HL-60 (cell line): ENCODE measurements at regions not wholly inside any gene's neighbourhood (a gene's known extent, or its start where the extent isn't known, plus 50 kb on each side); places are given as distances from the start of the nearest gene placed in this dataset.

Experiments used
- DNase-seq, 2 experiments: peaks; one replicate each; pipeline ENCODE4 v3.0.0-alpha.2; 2010 to 2020; ENCODE audit warnings: low read depth in 1 of 2, low spot score in 1 of 2
- H3K27ac ChIP-seq: fragments of 250-450 bp; sonication (Bioruptor Pico); replicated peaks from 2 replicates; pipeline ENCODE4 v1.5.1; 2020; ENCODE audit warnings: mild to moderate bottlenecking, moderate library complexity
- H3K27me3 ChIP-seq: fragments of 250-450 bp; sonication (Bioruptor Pico); 2 replicates; pipeline ENCODE4 v1.5.1; 2021; ENCODE audit warnings: mild to moderate bottlenecking, moderate library complexity; ENCODE audit not compliant: insufficient read depth, poor library complexity, severe bottlenecking
- H3K4me3 ChIP-seq: replicated peaks from 2 replicates; pipeline ENCODE4 v1.5.1; 2011; ENCODE audit warnings: mild to moderate bottlenecking, control low read depth, low read length; ENCODE audit not compliant: insufficient read depth
- CTCF ChIP-seq: IDR thresholded peaks from one replicate; pipeline ENCODE4 v1.5.1; 2011; ENCODE audit warnings: low read length, control low read depth, inconsistent platforms; ENCODE audit not compliant: insufficient read depth
- GABPA ChIP-seq: IDR thresholded peaks from 2 replicates; pipeline ENCODE4 v1.6.1; 2012; ENCODE audit warnings: low read depth
- POLR2AphosphoS5 ChIP-seq: IDR thresholded peaks from 2 replicates; pipeline ENCODE4 v1.6.1; 2012; ENCODE audit warnings: low read depth
- REST ChIP-seq: IDR thresholded peaks from 2 replicates; pipeline ENCODE4 v1.6.1; 2012; ENCODE audit warnings: low read depth; ENCODE audit not compliant: insufficient replicate concordance
- SPI1 ChIP-seq: IDR thresholded peaks from 2 replicates; pipeline ENCODE4 v1.6.1; 2012; ENCODE audit warnings: low read depth, mild to moderate bottlenecking, borderline replicate concordance

GRCh38 chr2:8256905-8257304 is 425.0 kb upstream of the ID2 start:
- DNase-seq, result no peak
- H3K27me3 ChIP-seq, result no peaks in the 10 kb centered on the region
- no peak for TF ChIP-seq SPI1
- TF ChIP-seq GABPA, result no peak
- TF ChIP-seq REST, result no peak
- no peak for TF ChIP-seq POLR2AphosphoS5
- TF ChIP-seq CTCF, result no peak
- no peak overlapping the region for H3K4me3 ChIP-seq
- H3K27ac ChIP-seq, result no peak overlapping the region

- Histone ChIP-seq H3K4me3 (no peak overlapping the region), H3K27ac (no peak overlapping the region), H3K27me3 (no peaks in the 10 kb centered on the region)
- no peak for DNase-seq
- TF ChIP-seq GABPA, result no peak
- no peak for TF ChIP-seq SPI1
- no peak for TF ChIP-seq REST
- no peak for TF ChIP-seq CTCF
- no peak for TF ChIP-seq POLR2AphosphoS5
Measured at GRCh38 chr2:8257502-8257901, 424.4 kb upstream of the ID2 start.

GRCh38 chr2:8258406-8258805 is 423.4 kb upstream of the ID2 start:
- Histone ChIP-seq H3K4me3 (no peak overlapping the region), H3K27me3 (no peaks in the 10 kb centered on the region), H3K27ac (no peak overlapping the region)
- TF ChIP-seq REST (no peak), GABPA (no peak), POLR2AphosphoS5 (no peak), CTCF (no peak), SPI1 (no peak)
- no peak for DNase-seq
